ENCODE measurements at regions not wholly inside any gene's neighbourhood (a gene's known extent, or its start where the extent isn't known, plus 50 kb on each side); places are given as distances from the start of the nearest gene placed in this dataset.

DNA sequence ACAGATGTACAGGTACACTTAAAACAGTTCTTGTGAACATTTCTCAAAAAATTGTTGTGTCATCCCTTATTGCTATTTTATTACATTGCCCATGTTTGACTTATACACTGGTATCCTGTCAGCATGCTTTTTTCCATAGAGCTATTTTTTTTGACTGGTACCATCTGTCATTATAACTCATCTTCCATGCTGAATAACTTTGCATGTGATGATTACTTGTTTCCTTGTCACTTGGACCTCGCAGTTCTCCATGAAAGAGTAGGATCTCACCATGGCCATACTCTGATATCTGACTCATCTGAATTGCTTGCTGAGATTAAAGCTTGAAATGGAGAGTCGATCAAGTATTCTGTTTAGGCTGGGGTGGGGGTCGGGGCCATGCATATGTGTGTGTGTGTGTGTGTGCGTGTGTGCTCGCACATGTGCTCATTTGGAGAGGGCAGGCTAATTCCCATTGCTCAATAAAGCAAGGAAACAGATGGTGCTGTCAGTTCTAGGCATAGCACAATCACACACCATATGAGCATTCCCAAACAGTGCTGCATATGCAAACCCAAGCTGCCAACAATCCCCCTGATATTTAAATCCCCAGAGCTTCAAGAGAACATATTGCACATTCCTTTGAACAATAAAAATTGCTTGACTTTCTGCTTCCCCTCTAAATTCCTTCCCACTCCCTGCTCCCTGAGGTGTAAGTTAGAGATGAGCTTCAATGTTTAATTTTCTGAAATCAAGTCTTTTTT is 62.9 kb downstream of the NHLRC3 start:
- intact Hi-C loops (cut with micrococcal nuclease): no loop called here

DNA sequence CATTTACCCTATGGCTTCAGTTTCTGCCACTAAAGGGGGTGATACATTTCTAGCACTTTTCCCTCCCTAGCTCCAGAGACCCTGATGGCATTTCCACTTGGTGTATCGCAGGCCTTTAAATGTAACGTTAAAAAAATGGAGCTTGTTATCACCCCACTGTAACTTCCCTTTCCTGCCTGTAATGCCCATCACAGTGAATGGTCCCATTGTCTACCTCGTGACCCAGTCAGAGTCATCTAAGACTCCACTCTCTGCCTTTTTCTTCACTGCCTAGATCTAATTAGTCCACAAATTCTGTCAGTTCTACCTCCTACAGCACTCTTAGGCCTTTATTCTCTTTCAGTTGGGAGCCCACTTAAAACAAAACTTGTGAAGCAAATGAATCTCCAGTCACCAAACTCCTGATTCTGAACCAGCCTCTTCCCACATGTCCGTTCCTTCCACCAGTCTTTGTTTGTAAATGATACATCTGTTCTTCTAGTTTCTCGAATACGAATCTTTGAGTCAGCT is 64.8 kb downstream of the NHLRC3 start:
- intact Hi-C loops (cut with micrococcal nuclease): no loop called here

DNA sequence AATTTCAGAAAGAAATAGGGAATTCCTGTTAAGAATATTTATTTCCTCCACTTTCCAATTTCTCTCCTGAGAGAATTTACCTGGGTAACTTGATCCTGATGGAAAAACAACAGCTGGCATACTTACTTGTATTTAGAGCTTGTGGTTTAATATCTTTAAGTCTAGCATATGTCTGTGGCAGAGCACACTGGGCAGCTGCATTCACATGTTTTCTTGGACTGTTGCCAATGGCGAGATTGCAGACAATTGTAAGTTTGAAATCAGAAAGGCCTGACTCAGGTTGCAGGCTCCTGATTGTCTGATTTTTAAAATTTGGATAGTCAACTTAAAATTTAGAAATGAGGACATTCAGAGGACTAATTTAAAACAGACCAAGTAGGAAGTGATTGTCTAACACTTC is 66.9 kb downstream of the NHLRC3 start:
- intact Hi-C loops (cut with micrococcal nuclease): no loop called here

DNA sequence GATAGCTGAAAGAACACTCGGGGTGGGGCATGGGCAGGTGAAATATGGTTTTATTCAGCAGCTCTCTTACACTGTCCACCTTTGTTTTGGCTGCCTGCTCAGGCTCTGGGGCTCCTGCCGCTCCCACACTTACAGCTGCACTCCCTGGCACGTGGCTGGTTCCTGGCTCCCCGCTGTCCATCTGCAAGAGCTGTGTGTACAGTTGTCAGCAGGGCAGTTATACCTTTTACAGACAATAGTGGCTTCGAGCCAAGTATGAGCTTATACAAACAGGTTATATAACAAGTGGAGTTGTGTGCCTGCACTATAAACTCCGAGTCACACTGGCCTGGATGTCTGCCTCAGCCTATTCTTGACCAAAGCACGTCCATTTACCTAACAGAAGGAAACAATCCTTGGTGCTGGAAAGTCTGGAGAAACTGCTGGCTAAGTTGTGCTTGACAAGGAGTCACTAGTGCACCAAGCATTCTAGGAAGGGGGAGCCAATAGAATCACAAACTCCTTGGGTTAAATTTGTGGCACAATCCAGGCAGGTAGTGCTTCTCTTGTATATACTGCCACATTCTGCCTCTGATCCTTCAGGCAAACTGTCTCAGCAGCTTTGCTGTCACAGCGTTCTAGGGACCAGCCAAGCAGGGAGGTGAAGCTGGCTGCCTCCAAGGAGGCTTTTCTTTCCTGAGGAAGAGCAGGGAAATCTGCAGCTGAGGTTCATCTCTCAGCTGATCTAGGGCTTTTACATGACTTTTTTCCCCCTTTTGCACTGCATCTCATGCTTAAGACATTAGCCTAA is 68.2 kb downstream of the NHLRC3 start:
- intact Hi-C loops (cut with micrococcal nuclease): no loop called here

DNA sequence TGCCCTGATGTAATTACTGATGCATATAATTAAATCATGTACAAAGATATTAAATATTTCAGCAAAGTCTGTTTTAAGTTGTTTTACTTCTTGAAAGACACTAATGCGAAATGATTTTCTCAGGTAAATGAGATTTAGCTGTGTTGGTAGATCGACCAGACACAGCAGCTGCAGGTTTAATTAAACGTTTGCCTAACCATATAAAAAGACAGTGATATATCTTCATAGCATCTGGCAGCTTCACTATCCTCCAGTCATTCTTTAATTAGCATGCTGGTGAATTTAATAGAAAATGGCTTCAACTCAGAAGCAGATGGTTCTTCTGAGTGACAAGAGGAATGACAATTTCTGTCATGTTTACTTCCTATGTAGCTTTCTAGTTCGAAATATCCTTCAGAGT is 69.3 kb downstream of the NHLRC3 start:
- intact Hi-C loops (cut with micrococcal nuclease): no loop called here

DNA sequence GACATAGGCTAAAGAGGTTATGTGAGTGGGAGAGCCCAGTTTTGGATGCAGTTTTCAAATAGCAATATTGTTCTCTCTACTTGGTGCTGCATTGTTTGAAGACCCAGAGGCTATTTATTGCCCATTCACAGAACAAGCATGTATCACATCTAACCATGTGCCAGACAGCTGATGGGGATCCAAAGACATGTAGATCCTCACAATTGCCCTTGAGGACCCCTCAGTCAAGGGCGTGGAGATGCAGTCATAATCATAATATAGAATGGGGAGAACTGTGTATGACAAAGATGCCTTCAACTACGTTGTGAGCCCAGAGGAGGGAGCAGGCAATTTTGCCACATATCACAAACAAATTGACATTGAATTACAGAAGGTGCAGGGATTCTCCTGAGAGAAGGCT is 70.5 kb downstream of the NHLRC3 start:
- intact Hi-C loops (cut with micrococcal nuclease): no loop called here

DNA sequence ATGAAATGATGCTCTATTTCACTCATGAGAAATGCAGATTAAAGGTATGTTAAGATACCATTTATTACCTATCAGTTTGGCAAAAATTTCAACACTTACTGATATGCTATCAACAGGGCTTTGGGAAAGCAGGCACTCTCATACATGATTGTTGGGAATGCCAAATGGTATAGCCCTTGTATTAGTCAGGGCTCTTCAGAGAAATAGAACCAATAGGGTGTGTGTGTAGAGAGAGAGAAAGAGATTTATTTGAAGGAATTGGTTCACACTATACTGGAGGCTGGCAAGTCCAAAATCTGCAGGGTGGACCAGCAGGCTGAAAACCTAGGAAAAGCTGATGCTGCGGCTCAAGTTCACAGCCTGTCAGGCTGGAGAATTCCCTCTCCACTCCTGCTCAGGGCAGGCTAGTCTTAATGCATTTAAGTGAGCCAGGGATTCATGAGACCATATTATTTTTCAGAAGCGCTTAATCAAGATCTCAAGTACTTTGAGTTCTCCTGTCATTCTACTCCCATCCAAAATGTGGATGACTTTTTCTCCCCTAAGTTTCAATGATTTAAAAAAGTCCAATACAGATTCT is 72.4 kb downstream of the NHLRC3 start:
- intact Hi-C loops (cut with micrococcal nuclease): no loop called here

DNA sequence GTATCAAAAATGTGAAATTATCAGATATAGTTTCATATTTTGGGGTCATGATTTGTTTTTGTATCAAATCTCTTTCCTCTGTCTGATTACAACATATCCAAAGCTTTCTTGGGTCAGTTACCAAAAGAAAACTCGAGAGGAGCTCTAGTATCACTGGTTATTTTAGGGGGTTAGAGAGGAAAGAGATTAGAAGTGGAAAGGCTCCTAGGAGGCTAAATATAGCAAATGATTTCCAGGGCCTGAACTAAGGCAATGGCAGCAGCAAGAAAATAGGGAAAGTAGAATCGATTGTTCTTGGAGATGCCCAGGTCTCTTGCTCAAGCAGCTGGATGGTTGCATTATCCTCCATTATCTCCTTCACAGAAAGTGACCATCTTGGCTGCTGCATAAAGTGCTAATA is 72.9 kb downstream of the NHLRC3 start:
- intact Hi-C loops (cut with micrococcal nuclease): no loop called here

DNA sequence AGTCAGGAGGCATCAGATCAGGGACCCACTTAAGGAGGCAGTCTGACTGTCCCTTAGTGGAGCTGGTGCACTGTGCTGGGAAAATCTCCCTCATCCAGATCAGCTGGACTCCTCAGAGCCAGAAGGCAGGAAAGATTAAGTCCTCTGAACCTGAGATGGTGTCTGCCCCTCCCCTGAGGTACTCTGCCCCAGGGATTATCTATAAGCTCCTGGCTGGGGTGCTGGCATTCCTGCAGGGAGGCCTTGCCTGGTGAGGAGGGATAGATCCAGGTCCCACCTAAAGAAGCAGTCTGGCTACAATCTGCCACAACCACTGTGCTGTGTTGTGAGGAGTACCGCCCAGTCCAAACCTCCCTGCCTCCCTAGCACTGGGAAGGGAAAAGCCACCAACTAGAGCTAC is 81.2 kb downstream of the NHLRC3 start:
- intact Hi-C loops (cut with micrococcal nuclease): no loop called here

DNA sequence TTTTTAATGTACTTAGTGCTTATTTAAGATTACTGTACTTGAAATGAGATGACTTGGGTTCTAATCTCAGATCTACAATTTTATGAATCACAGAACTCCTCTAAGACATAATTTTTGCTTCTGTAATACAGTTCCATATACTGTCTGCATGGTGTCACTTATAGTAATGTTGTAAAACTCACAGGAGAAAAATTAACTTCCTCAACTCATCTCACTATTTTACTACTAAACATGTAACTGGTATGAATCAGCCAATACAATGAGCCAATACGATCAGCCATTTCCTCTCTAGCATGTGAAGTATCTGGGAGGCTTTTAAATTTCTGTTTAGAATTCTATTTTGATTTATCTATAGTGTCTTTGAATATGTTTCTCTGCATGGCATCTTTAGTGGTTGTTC is 85.3 kb downstream of the NHLRC3 start:
- intact Hi-C loops (cut with micrococcal nuclease): no loop called here

DNA sequence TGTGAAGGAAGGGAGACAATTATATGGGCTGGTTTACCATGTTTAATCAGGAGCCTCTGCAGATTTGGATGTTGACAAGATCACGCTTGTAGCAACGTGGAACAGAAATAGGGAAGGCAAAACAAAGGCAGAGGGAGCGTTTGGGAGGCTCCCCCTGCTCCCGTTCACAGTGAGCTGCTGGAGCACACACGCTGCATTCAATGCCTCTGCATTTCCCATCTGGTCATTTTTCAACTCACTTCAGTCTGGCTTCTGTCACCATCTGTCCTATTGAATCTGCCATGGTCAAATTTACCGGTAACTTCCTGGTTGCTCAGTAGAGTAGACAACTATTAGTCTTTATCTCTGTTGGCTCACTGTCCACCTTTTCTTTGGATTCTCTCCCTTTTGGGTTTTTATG is 91.0 kb downstream of the NHLRC3 start:
- intact Hi-C loops (cut with micrococcal nuclease): no loop called here

DNA sequence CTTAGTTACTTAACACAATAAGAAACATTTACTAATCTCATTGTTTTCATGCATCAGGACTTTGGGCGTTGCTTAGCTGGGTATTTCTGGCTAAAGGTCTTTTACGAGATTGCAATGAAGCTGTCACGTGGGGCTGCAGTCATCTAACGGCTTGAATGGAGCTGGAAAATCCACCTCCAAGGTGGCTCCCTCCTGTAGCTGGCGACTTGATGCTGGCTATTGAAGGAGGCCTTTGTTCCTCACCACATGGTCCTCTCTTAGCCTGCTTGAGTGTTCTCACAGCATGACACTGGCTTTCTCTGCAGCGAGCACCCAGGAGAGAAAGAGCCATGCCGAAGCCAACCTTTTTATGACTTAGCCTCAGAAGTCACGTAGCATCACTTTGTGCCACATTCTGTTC is 92.0 kb downstream of the NHLRC3 start:
- intact Hi-C loops (cut with micrococcal nuclease): no loop called here

DNA sequence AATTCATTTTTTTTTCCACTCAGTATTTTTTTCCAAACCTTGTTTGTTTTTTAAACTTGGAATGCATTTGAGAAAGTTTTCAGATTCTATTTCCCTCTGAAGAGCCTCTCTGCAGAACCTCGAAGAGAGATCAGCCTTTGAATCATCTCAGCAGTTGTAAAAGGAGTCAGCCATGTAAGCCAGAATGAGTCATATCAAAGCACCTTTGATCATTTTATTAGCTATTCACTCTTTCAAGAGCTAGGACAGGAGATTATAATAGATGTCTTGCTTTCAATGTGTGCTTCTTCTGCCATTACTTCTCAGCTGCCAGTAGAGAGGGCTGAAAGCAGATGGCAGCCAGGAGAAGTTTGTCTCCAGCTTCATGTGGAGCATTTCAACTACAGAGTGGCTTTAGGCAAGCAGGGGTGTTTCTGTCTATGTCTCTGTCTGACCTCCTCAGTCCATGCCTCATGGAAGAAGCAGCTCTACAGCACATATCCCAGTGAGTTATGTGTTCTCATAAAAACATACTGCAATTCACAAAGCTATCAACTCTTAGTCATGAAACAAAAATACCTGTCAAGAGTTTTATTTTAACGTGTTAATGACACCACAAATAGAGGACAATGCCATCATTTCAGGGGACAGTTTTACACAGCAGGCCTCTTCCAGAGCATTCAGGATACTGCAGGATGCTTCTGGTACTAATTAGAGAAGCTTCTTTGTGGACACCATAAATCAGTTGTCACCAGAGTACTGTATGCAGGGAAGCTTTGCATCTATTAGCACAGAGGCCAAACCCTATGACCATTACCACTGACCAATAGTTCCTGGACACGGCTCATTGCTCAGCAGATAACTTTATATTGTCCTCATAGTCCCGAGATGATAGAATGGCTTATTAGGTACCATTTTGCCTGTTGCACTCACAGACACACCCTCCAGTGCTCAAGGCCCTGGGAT is 94.3 kb downstream of the NHLRC3 start:
- intact Hi-C loops (cut with micrococcal nuclease): no loop called here

DNA sequence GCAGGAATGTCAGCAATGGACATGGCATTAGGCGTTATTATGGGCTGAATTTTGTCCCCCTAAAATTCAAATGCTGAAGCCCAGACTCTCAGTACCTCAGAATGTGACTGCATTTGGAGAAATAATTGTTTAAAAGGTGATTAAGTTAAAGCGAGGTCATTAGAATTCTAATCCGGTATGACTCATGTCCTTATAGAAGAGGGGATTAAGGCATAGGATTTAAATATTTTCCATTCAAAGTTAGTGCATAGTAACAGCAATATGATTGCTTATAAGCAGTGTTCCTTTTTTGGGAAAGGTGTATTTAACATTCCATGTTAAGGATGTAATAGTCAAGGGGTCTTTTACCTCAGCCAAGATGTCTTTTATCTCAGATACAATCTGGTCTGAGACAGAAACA is 95.5 kb downstream of the NHLRC3 start:
- intact Hi-C loops (cut with micrococcal nuclease): no loop called here

DNA sequence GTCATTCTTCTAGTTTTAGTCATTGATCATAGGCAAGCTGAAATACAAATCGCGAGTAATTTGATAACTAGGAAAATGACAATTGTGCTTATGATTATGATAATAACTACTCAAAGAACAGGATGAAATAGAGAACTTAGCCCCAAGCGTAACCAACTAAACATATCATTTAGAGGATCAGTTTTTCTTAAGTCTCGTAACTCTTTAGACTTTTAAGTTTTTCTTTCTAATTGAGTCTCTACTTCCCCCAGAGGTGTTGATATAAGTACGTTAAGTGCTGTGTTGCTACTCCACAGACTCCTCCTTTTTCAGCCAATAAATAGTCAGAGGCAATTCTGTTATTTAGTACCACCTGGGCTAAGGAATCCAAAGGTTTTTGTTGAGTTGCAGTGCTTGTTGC is 96.3 kb downstream of the NHLRC3 start:
- intact Hi-C loops (cut with micrococcal nuclease): no loop called here

DNA sequence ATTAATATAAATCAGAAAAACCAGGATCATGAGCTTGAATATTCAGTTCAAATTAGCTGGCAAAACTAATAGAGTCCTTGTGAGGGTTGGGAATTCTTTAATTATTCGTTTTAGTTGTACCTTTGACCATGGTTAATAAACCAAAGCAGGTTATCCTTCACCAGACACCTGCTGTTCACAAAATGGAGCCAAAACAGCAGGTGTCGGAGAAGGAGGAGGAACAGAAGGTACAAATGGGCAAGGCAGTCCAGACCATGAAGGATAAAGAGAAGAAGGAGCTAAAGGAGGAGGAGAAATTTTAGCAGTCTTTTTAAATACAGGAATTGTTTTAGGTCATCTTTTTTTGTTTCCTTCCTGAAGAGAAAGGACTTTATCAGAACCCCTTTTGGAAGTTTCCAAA is 106.1 kb downstream of the NHLRC3 start:
- intact Hi-C loops (cut with micrococcal nuclease): loop anchor here (2.0 kb wide), 2 partner anchors 118 to 472 kb away; no protein-coding TSS in a partner anchor

DNA sequence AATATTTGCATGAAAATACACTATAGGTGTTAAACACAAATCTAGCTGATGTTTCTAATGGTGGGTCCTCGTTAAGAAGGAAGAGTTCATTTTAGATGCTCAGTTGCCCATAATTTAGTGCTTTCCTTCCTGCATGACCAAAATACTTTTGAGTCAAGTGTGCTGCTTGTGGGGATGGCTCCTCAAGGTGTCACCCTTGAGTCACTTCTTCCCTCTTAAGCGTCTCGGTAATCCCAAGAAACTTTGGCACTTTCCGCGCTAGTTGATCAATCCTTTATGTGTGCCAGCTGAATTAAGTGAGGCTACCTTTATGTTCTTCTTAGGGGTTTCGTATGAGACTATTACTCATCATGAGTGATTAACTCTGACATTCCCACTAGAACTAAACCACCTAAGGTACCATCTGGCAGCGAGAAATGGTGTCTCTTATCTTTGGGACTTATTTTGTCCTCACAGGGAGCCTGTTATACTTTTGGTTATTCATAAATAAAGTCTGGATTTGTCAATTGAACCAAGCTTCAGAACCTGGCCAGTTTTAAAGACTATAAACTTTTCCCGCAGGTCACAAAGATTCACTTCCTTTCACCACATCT is 106.8 kb downstream of the NHLRC3 start:
- intact Hi-C loops (cut with micrococcal nuclease): loop anchor here (2.0 to 5.0 kb wide), 3 partner anchors 118 to 532 kb away; no protein-coding TSS in a partner anchor

DNA sequence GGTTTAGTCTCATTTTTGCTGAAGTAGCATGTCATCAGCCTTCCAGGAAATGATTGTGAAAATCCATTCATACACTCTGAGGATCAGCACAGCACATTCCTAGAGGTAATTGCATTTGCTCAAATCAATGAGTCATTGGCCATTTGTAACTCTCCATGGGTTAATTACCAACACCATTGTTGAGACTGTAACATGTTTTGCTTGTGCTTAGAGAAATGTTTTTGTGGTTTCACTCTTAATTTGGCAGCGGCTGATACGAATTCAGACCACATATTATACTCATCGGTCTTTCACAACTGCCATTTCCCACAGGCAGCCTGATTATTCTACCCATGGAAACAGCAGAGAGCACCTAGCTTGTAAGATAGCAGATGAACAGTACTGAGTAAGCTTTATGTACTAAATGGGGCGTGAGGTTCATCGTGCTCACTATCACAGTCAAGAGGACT is 110.3 kb downstream of the NHLRC3 start:
- intact Hi-C loops (cut with micrococcal nuclease): loop anchor here (5.0 kb wide), 1 partner anchor 529 kb away; no protein-coding TSS in a partner anchor

DNA sequence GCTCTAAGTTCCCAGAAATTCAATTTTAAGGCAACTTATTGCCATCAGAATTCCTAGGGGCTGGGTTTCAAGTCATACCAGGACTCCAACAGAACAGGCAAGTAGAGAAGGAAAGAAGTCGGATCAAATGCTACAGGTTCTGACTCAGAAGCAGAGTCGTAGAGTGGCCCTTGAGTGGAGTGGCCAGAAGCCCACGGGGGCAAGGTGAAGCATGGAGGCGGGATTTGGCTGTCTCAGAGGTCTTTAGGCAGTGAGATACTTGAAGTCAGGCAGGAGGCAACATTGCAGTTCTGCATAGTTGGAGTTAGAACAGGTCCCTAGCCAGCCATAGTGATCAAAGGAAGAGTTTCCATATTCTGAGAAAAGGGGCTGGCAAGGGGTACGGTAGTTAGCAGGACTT is 111.6 kb downstream of the NHLRC3 start:
- intact Hi-C loops (cut with micrococcal nuclease): loop anchor here (5.0 kb wide), 1 partner anchor 527 kb away; no protein-coding TSS in a partner anchor

DNA sequence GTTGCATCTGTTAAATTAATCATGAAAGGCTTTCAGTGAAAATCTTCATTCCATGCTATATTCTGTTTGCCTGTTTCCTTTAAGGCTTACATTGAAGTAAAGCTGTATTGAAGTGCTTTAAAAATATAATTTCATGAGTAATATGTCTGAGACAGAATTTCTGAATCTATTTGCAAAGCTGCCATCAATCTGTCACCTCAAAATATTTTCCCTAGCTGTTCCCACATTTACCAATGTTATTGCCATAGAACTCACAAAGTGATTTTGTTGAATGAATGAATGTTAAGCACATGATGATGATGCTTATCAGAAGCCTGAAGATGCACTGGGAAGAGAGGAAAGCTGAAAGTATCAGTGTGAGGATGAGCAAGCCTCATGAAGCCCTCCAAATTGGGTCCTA is 115.8 kb downstream of the NHLRC3 start:
- intact Hi-C loops (cut with micrococcal nuclease): no loop called here

DNA sequence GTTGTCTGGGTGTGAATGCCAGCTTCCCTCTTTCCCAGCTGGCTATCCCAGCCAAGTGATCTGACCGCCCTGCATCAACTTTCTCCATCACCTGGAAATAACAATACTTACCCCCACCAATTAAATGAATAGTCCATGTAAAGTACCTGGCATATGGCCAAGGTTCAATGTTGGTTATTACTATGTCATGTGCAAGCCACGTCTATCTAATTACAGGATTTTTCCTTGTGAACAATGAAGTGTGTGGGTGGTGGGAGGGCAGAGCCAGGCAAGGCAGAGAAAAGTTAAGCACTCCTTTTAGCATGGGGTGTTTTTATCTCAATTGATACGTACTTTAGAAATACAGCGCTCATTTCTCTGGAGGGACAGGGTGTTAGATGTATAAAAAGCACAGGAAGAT is 121.1 kb downstream of the NHLRC3 start:
- intact Hi-C loops (cut with micrococcal nuclease): no loop called here
